ENCODE measurements at regions not wholly inside any gene's neighbourhood (a gene's known extent, or its start where the extent isn't known, plus 50 kb on each side); places are given as distances from the start of the nearest gene placed in this dataset.

GRCh38 chr18:78517973-78518372 is 461.6 kb upstream of the SALL3 start:
- Histone ChIP-seq H3K27me3 (ENCODE audit: control insufficient read depth, insufficient read depth, low read length) (no peaks in the 10 kb centered on the region), H3K4me1 (ENCODE audit: control insufficient read depth, insufficient read depth, low read length) (no peaks in the 10 kb centered on the region), H3K4me3 (ENCODE audit: low read length) (no peak overlapping the region), H3K27ac (ENCODE audit: low read depth, low read length) (no peak overlapping the region), H3K36me3 (ENCODE audit: control insufficient read depth, insufficient read depth, low read length) (no peaks in the 10 kb centered on the region), H3K9ac (ENCODE audit: low read length) (no peak overlapping the region)

- Histone ChIP-seq H3K9ac (ENCODE audit: low read length) (no peak overlapping the region), H3K4me1 (ENCODE audit: control insufficient read depth, insufficient read depth, low read length) (no peaks in the 10 kb centered on the region), H3K27ac (ENCODE audit: low read depth, low read length) (no peak overlapping the region), H3K4me3 (ENCODE audit: low read length) (no peak overlapping the region), H3K36me3 (ENCODE audit: control insufficient read depth, insufficient read depth, low read length) (no peaks in the 10 kb centered on the region), H3K27me3 (ENCODE audit: control insufficient read depth, insufficient read depth, low read length) (no peaks in the 10 kb centered on the region)
Measured at GRCh38 chr18:78518805-78519204, 460.8 kb upstream of the SALL3 start.

- no peaks in the 10 kb centered on the region for H3K27me3 ChIP-seq (ENCODE audit: control insufficient read depth, insufficient read depth, low read length)
- no peak overlapping the region for H3K9ac ChIP-seq (ENCODE audit: low read length)
- no peaks in the 10 kb centered on the region for H3K4me1 ChIP-seq (ENCODE audit: control insufficient read depth, insufficient read depth, low read length)
- H3K4me3 ChIP-seq (ENCODE audit: low read length): no peak overlapping the region
- no peak overlapping the region for H3K27ac ChIP-seq (ENCODE audit: low read depth, low read length)
- no peaks in the 10 kb centered on the region for H3K36me3 ChIP-seq (ENCODE audit: control insufficient read depth, insufficient read depth, low read length)
Measured at GRCh38 chr18:78519394-78520062, 460.1 kb upstream of the SALL3 start.

- no peaks in the 10 kb centered on the region for H3K36me3 ChIP-seq (ENCODE audit: control insufficient read depth, insufficient read depth, low read length)
- H3K4me1 ChIP-seq (ENCODE audit: control insufficient read depth, insufficient read depth, low read length): no peaks in the 10 kb centered on the region
- H3K27ac ChIP-seq (ENCODE audit: low read depth, low read length): no peak overlapping the region
- H3K9ac ChIP-seq (ENCODE audit: low read length): no peak overlapping the region
- H3K27me3 ChIP-seq (ENCODE audit: control insufficient read depth, insufficient read depth, low read length): no peaks in the 10 kb centered on the region
- H3K4me3 ChIP-seq (ENCODE audit: low read length): no peak overlapping the region
Measured at GRCh38 chr18:78521136-78521535, 458.5 kb upstream of the SALL3 start.

- Histone ChIP-seq H3K9ac (ENCODE audit: low read length) (no peak overlapping the region), H3K36me3 (ENCODE audit: control insufficient read depth, insufficient read depth, low read length) (no peaks in the 10 kb centered on the region), H3K27me3 (ENCODE audit: control insufficient read depth, insufficient read depth, low read length) (no peaks in the 10 kb centered on the region), H3K4me1 (ENCODE audit: control insufficient read depth, insufficient read depth, low read length) (no peaks in the 10 kb centered on the region), H3K4me3 (ENCODE audit: low read length) (no peak overlapping the region), H3K27ac (ENCODE audit: low read depth, low read length) (no peak overlapping the region)
Measured at GRCh38 chr18:78521744-78522143, 457.9 kb upstream of the SALL3 start.

GRCh38 chr18:78522507-78522906 is 457.1 kb upstream of the SALL3 start:
- Histone ChIP-seq H3K36me3 (ENCODE audit: control insufficient read depth, insufficient read depth, low read length) (no peaks in the 10 kb centered on the region), H3K27ac (ENCODE audit: low read depth, low read length) (no peak overlapping the region), H3K4me3 (ENCODE audit: low read length) (no peak overlapping the region)

GRCh38 chr18:78523850-78524249 is 455.8 kb upstream of the SALL3 start:
- Histone ChIP-seq H3K4me1 (ENCODE audit: control insufficient read depth, insufficient read depth, low read length) (no peaks in the 10 kb centered on the region), H3K9ac (ENCODE audit: low read length) (no peak overlapping the region), H3K27me3 (ENCODE audit: control insufficient read depth, insufficient read depth, low read length) (no peaks in the 10 kb centered on the region), H3K27ac (ENCODE audit: low read depth, low read length) (no peak overlapping the region), H3K36me3 (ENCODE audit: control insufficient read depth, insufficient read depth, low read length) (no peaks in the 10 kb centered on the region), H3K4me3 (ENCODE audit: low read length) (no peak overlapping the region)

More at GRCh38 chr18:78522507-78522906, 457.1 kb upstream of the SALL3 start:
- Histone ChIP-seq H3K27me3 (ENCODE audit: control insufficient read depth, insufficient read depth, low read length) (no peaks in the 10 kb centered on the region), H3K4me1 (ENCODE audit: control insufficient read depth, insufficient read depth, low read length) (no peaks in the 10 kb centered on the region), H3K9ac (ENCODE audit: low read length) (no peak overlapping the region)

GRCh38 chr18:78525366-78526111 is 454.1 kb upstream of the SALL3 start:
- Histone ChIP-seq H3K27me3 (ENCODE audit: control insufficient read depth, insufficient read depth, low read length) (no peaks in the 10 kb centered on the region), H3K4me1 (ENCODE audit: control insufficient read depth, insufficient read depth, low read length) (no peaks in the 10 kb centered on the region), H3K9ac (ENCODE audit: low read length) (no peak overlapping the region), H3K36me3 (ENCODE audit: control insufficient read depth, insufficient read depth, low read length) (no peaks in the 10 kb centered on the region), H3K27ac (ENCODE audit: low read depth, low read length) (no peak overlapping the region), H3K4me3 (ENCODE audit: low read length) (no peak overlapping the region)

GRCh38 chr18:78526275-78526674 is 453.3 kb upstream of the SALL3 start:
- Histone ChIP-seq H3K36me3 (ENCODE audit: control insufficient read depth, insufficient read depth, low read length) (no peaks in the 10 kb centered on the region), H3K4me3 (ENCODE audit: low read length) (no peak overlapping the region), H3K27ac (ENCODE audit: low read depth, low read length) (no peak overlapping the region), H3K4me1 (ENCODE audit: control insufficient read depth, insufficient read depth, low read length) (no peaks in the 10 kb centered on the region), H3K27me3 (ENCODE audit: control insufficient read depth, insufficient read depth, low read length) (no peaks in the 10 kb centered on the region), H3K9ac (ENCODE audit: low read length) (no peak overlapping the region)

GRCh38 chr18:78526923-78527711 is 452.5 kb upstream of the SALL3 start:
- Histone ChIP-seq H3K27ac (ENCODE audit: low read depth, low read length) (no peak overlapping the region), H3K4me3 (ENCODE audit: low read length) (no peak overlapping the region), H3K27me3 (ENCODE audit: control insufficient read depth, insufficient read depth, low read length) (no peaks in the 10 kb centered on the region), H3K4me1 (ENCODE audit: control insufficient read depth, insufficient read depth, low read length) (no peaks in the 10 kb centered on the region), H3K36me3 (ENCODE audit: control insufficient read depth, insufficient read depth, low read length) (no peaks in the 10 kb centered on the region), H3K9ac (ENCODE audit: low read length) (no peak overlapping the region)

GRCh38 chr18:78527984-78528383 is 451.6 kb upstream of the SALL3 start:
- no peak overlapping the region for H3K27ac ChIP-seq (ENCODE audit: low read depth, low read length)
- no peak overlapping the region for H3K4me3 ChIP-seq (ENCODE audit: low read length)
- H3K4me1 ChIP-seq (ENCODE audit: control insufficient read depth, insufficient read depth, low read length): no peaks in the 10 kb centered on the region
- no peaks in the 10 kb centered on the region for H3K36me3 ChIP-seq (ENCODE audit: control insufficient read depth, insufficient read depth, low read length)
- H3K27me3 ChIP-seq (ENCODE audit: control insufficient read depth, insufficient read depth, low read length): no peaks in the 10 kb centered on the region
- H3K9ac ChIP-seq (ENCODE audit: low read length): no peak overlapping the region

- Histone ChIP-seq H3K27me3 (ENCODE audit: control insufficient read depth, insufficient read depth, low read length) (no peaks in the 10 kb centered on the region), H3K27ac (ENCODE audit: low read depth, low read length) (no peak overlapping the region), H3K4me1 (ENCODE audit: control insufficient read depth, insufficient read depth, low read length) (no peaks in the 10 kb centered on the region), H3K4me3 (ENCODE audit: low read length) (no peak overlapping the region), H3K9ac (ENCODE audit: low read length) (no peak overlapping the region), H3K36me3 (ENCODE audit: control insufficient read depth, insufficient read depth, low read length) (no peaks in the 10 kb centered on the region)
Measured at GRCh38 chr18:78528411-78529258, 451.0 kb upstream of the SALL3 start.
